Muscle layer of colon (tissue), 2 donors: ENCODE measurements at regions not wholly inside any gene's neighbourhood (a gene's known extent, or its start where the extent isn't known, plus 50 kb on each side); places are given as distances from the start of the nearest gene placed in this dataset.

Source experiments
- H3K27ac ChIP-seq: one replicate; pipeline ENCODE4 v1.7.0; 2013; ENCODE audit warnings: low read depth, mild to moderate bottlenecking, low read length, moderate library complexity
- H3K27me3 ChIP-seq, 2 donors: one replicate each; pipeline ENCODE4 v1.7.0; 2013; ENCODE audit warnings: low read length in 2 of 2, mild to moderate bottlenecking in 2 of 2; ENCODE audit not compliant: insufficient read depth in 2 of 2, control insufficient read depth in 1 of 2
- H3K36me3 ChIP-seq: one replicate; pipeline ENCODE4 v1.7.0; 2013; ENCODE audit warnings: mild to moderate bottlenecking, low read length; ENCODE audit not compliant: insufficient read depth
- H3K4me1 ChIP-seq: one replicate; pipeline ENCODE4 v1.7.0; 2013; ENCODE audit warnings: mild to moderate bottlenecking, low read length; ENCODE audit not compliant: insufficient read depth
- H3K4me3 ChIP-seq, 2 donors: one replicate each; pipeline ENCODE4 v1.7.0; 2013; ENCODE audit warnings: low read length in 2 of 2, low read depth in 1 of 2, mild to moderate bottlenecking in 1 of 2, moderate library complexity in 1 of 2
- H3K9ac ChIP-seq: one replicate; pipeline ENCODE4 v1.7.0; 2013; ENCODE audit warnings: low read length
- H3K9me3 ChIP-seq: one replicate; pipeline ENCODE4 v1.7.0; 2013; ENCODE audit warnings: mild to moderate bottlenecking, low read length
- donor health status: abdominal sarcoma.
- donor health status: Adenocarcinoma of cecum.

GRCh38 chr20:58084966-58085365, 143.5 kb downstream of the ANKRD60 start:
- Histone ChIP-seq H3K27ac (no peak overlapping the region), H3K4me3 (no peak overlapping the region), H3K4me1 (peaks cover 5% of the 10 kb centered on the region), H3K36me3 (no peaks in the 10 kb centered on the region), H3K9me3 (no peaks in the 10 kb centered on the region), H3K9ac (no peak overlapping the region), H3K27me3 (no peaks in the 10 kb centered on the region)

GRCh38 chr20:58084566-58084965, 143.9 kb downstream of the ANKRD60 start:
- Histone ChIP-seq H3K9me3 (no peaks in the 10 kb centered on the region), H3K4me1 (peaks cover 5% of the 10 kb centered on the region), H3K36me3 (no peaks in the 10 kb centered on the region), H3K9ac (no peak overlapping the region), H3K27ac (no peak overlapping the region), H3K27me3 (no peaks in the 10 kb centered on the region), H3K4me3 (no peak overlapping the region)

- Histone ChIP-seq H3K27ac (no peak overlapping the region), H3K36me3 (no peaks in the 10 kb centered on the region), H3K9ac (no peak overlapping the region), H3K9me3 (no peaks in the 10 kb centered on the region), H3K4me3 (no peak overlapping the region), H3K4me1 (peaks cover 5% of the 10 kb centered on the region), H3K27me3 (no peaks in the 10 kb centered on the region)
Observed at GRCh38 chr20:58081846-58082245, 146.6 kb downstream of the ANKRD60 start.

GRCh38 chr20:58078741-58079522, 149.5 kb downstream of the ANKRD60 start:
- Histone ChIP-seq H3K4me3 (no peak overlapping the region), H3K27ac (no peak overlapping the region), H3K27me3 (no peaks in the 10 kb centered on the region)

GRCh38 chr20:58077282-58077681, 151.2 kb downstream of the ANKRD60 start:
- Histone ChIP-seq H3K4me3 (no peak overlapping the region), H3K9ac (no peak overlapping the region), H3K9me3 (no peaks in the 10 kb centered on the region), H3K27me3 (no peaks in the 10 kb centered on the region), H3K27ac (no peak overlapping the region), H3K4me1 (peaks cover 5% of the 10 kb centered on the region), H3K36me3 (no peaks in the 10 kb centered on the region)

More at GRCh38 chr20:58078741-58079522, 149.5 kb downstream of the ANKRD60 start:
- peaks cover 5% of the 10 kb centered on the region for H3K4me1 ChIP-seq
- no peak overlapping the region for H3K9ac ChIP-seq
- H3K9me3 ChIP-seq, result no peaks in the 10 kb centered on the region
- H3K36me3 ChIP-seq, result no peaks in the 10 kb centered on the region

- H3K27me3 ChIP-seq, result no peaks in the 10 kb centered on the region
- no peaks in the 10 kb centered on the region for H3K4me1 ChIP-seq
- no peak overlapping the region for H3K27ac ChIP-seq
- no peak overlapping the region for H3K4me3 ChIP-seq
- H3K9me3 ChIP-seq, result no peaks in the 10 kb centered on the region
- H3K36me3 ChIP-seq, result no peaks in the 10 kb centered on the region
- no peak overlapping the region for H3K9ac ChIP-seq
Observed at GRCh38 chr20:58076405-58076804, 152.0 kb downstream of the ANKRD60 start.

GRCh38 chr20:58075586-58076345, 152.7 kb downstream of the ANKRD60 start:
- H3K36me3 ChIP-seq, result no peaks in the 10 kb centered on the region
- no peak overlapping the region for H3K27ac ChIP-seq
- no peak overlapping the region for H3K4me3 ChIP-seq
- no peaks in the 10 kb centered on the region for H3K9me3 ChIP-seq
- no peak overlapping the region for H3K9ac ChIP-seq
- no peaks in the 10 kb centered on the region for H3K27me3 ChIP-seq
- no peaks in the 10 kb centered on the region for H3K4me1 ChIP-seq

- H3K9ac ChIP-seq, result no peak overlapping the region
- no peak overlapping the region for H3K27ac ChIP-seq
- no peaks in the 10 kb centered on the region for H3K9me3 ChIP-seq
- no peaks in the 10 kb centered on the region for H3K27me3 ChIP-seq
- no peaks in the 10 kb centered on the region for H3K4me1 ChIP-seq
- H3K36me3 ChIP-seq, result no peaks in the 10 kb centered on the region
- H3K4me3 ChIP-seq, result no peak overlapping the region
Observed at GRCh38 chr20:58073945-58074856, 154.3 kb downstream of the ANKRD60 start.

- H3K4me3 ChIP-seq, result no peak overlapping the region
Observed at GRCh38 chr20:58072695-58073671, 155.5 kb downstream of the ANKRD60 start.

GRCh38 chr20:58071991-58072390, 156.5 kb downstream of the ANKRD60 start:
- Histone ChIP-seq H3K9ac (no peak overlapping the region), H3K9me3 (no peaks in the 10 kb centered on the region), H3K27me3 (no peaks in the 10 kb centered on the region), H3K36me3 (no peaks in the 10 kb centered on the region), H3K4me1 (no peaks in the 10 kb centered on the region), H3K4me3 (no peak overlapping the region), H3K27ac (no peak overlapping the region)

More at GRCh38 chr20:58072695-58073671, 155.5 kb downstream of the ANKRD60 start:
- H3K36me3 ChIP-seq, result no peaks in the 10 kb centered on the region
- H3K9ac ChIP-seq, result no peak overlapping the region
- H3K27me3 ChIP-seq, result no peaks in the 10 kb centered on the region
- no peaks in the 10 kb centered on the region for H3K9me3 ChIP-seq
- H3K4me1 ChIP-seq, result no peaks in the 10 kb centered on the region
- H3K27ac ChIP-seq, result no peak overlapping the region
